ENCODE measurements at regions not wholly inside any gene's neighbourhood (a gene's known extent, or its start where the extent isn't known, plus 50 kb on each side); places are given as distances from the start of the nearest gene placed in this dataset.

DNA sequence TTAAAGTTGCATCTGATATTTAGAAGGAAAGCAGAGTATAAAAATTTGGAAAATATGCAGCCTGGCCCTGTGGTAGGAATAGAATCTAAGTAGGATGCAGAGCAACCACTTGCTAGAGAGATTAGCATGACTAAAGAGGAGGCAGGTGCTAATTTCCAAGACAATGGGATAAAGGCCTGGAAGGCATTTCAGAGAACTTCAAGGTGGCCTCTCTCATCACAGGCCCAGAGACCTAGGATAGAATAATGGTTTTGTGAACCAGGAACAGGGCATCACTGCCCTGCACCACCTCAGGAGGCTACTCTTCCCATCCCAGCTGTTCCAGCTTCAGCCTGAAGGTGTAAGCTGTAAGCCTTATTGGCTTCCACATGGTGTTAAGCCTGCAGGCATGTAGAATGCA is 621.7 kb upstream of the HS3ST1 start:
- no peaks in the 10 kb centered on the region for H3K4me1 ChIP-seq
- in situ Hi-C loops (cut with MboI; ENCODE audit: low pct_ligation_motif_present in 1 of 4, low pct_unique_long_range_greater_than_20kb in 1 of 4, low sequenced_read_pairs in 3 of 4) = no loop called here

DNA sequence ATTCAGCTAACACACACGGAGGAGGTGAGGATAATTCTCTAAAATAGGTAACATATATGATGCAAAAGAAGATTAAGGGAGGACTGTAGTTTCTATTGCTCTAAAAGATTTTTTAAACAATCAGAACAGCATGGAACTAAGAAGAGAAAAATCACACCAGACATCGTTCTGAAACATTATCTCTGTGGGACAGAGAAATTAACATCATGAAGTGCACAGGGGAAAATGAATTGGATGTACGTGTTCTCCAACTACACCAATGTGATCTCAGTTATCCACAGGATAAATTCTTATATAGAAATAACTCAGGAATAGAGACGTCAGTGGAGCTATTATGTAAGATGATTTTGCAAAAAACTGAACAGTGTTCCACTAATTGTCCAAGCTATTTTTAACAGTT is 614.1 kb upstream of the HS3ST1 start:
- H3K4me3 ChIP-seq = no peak overlapping the region
- 79 to 80% methylated on average over 4 of the region's 4 CpGs for WGBS, 2 donors (ENCODE audit: low coverage in 1 of 2)
- in situ Hi-C loops (cut with MboI; ENCODE audit: low pct_ligation_motif_present in 1 of 4, low pct_unique_long_range_greater_than_20kb in 1 of 4, low sequenced_read_pairs in 3 of 4) (loop anchor here in 2 of 4 donors (10.0 to 25.0 kb wide), 2 partner anchors 592 to 594 kb away; no protein-coding TSS in a partner anchor), intact Hi-C loops (cut with DNase I; ENCODE audit: low total_unique reads) (no loop called here)
- DNase-seq = no peak
- no peaks in the 10 kb centered on the region for H3K36me3 ChIP-seq
- TF ChIP-seq POLR2AphosphoS5 (IDR thresholded peaks at IDR 0.05) (no peak), EP300 (IDR thresholded peaks at IDR 0.05; ENCODE audit: low read depth) (no peak), POLR2A (IDR thresholded peaks at IDR 0.05) (no peak)
- TF ChIP-seq, protein P1, sequence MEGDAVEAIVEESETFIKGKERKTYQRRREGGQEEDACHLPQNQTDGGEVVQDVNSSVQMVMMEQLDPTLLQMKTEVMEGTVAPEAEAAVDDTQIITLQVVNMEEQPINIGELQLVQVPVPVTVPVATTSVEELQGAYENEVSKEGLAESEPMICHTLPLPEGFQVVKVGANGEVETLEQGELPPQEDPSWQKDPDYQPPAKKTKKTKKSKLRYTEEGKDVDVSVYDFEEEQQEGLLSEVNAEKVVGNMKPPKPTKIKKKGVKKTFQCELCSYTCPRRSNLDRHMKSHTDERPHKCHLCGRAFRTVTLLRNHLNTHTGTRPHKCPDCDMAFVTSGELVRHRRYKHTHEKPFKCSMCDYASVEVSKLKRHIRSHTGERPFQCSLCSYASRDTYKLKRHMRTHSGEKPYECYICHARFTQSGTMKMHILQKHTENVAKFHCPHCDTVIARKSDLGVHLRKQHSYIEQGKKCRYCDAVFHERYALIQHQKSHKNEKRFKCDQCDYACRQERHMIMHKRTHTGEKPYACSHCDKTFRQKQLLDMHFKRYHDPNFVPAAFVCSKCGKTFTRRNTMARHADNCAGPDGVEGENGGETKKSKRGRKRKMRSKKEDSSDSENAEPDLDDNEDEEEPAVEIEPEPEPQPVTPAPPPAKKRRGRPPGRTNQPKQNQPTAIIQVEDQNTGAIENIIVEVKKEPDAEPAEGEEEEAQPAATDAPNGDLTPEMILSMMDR (IDR thresholded peaks at IDR 0.05) = no peak
- no peaks in the 10 kb centered on the region for H3K27me3 ChIP-seq
- H3K27ac ChIP-seq = no peak overlapping the region
- H3K9me3 ChIP-seq = no peaks in the 10 kb centered on the region
- H3K4me1 ChIP-seq = no peaks in the 10 kb centered on the region

More for the DNA sequence above, 621.7 kb upstream of the HS3ST1 start:
- Histone ChIP-seq H3K9me3 (no peaks in the 10 kb centered on the region), H3K36me3 (no peaks in the 10 kb centered on the region), H3K4me3 (no peak overlapping the region), H3K27me3 (no peaks in the 10 kb centered on the region), H3K27ac (no peak overlapping the region)
- DNase-seq = no peak
- TF ChIP-seq, protein P1 (IDR thresholded peaks at IDR 0.05) = no peak
- TF ChIP-seq POLR2AphosphoS5 (IDR thresholded peaks at IDR 0.05) = no peak
- intact Hi-C loops (cut with DNase I; ENCODE audit: low total_unique reads) = no loop called here

DNA sequence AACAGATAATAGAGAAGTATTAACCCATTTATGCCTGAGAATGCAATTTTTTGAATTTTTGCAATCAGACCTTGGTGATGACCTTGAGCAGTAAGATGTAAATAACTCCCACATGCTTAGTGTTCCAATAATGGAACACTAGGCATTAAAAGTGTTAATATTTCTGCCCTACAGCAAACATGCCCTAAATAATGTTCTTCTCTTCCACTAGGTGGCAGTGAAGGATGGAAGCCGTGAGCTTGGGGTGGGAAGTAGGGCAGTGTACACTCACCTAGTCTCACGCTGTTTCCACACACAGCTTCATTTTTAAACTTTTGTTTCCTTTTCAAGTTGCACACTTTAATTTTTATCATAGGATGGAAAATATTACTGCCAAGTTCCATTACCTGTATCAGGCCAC is 613.1 kb upstream of the HS3ST1 start:
- no peaks in the 10 kb centered on the region for H3K36me3 ChIP-seq
- H3K27me3 ChIP-seq = no peaks in the 10 kb centered on the region
- in situ Hi-C loops (cut with MboI; ENCODE audit: low pct_ligation_motif_present in 1 of 4, low pct_unique_long_range_greater_than_20kb in 1 of 4, low sequenced_read_pairs in 3 of 4) (loop anchor here in 2 of 4 donors (10.0 to 25.0 kb wide), 2 partner anchors 593 to 595 kb away; no protein-coding TSS in a partner anchor), intact Hi-C loops (cut with DNase I; ENCODE audit: low total_unique reads) (no loop called here)
- TF ChIP-seq EP300 (IDR thresholded peaks at IDR 0.05; ENCODE audit: low read depth) = no peak
- no peak for TF ChIP-seq POLR2A (IDR thresholded peaks at IDR 0.05)
- TF ChIP-seq, protein P1 (IDR thresholded peaks at IDR 0.05) = peak in 4 of 5 experiments; percentile 19 to 37 (median 29)
- TF ChIP-seq POLR2AphosphoS5 (IDR thresholded peaks at IDR 0.05) = no peak
- no peak for DNase-seq
- no peak overlapping the region for H3K27ac ChIP-seq
- WGBS, 2 donors (ENCODE audit: low coverage in 1 of 2) = 46 to 48% methylated on average over 2 of the region's 2 CpGs
- H3K9me3 ChIP-seq = no peaks in the 10 kb centered on the region
- H3K4me3 ChIP-seq = no peak overlapping the region
- H3K4me1 ChIP-seq = no peaks in the 10 kb centered on the region

DNA sequence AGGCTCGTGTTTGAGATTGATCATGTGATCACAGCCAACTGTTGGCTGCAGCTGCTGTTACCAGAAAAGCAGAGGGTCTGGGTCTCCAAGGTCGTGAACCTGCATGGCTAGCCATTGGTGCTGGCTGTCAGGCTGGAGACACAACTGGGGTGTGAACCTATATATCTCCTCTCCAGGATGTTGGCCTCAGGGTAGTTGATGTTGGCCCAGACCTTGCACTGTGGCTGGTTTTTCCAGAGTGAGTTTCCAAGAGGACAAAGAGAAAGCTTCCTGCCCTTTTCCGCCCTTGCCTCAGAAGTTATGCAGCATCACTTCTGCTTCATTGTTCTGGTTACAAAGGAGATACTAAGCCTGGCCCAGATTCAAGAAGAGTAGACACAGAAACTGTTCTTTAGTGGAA is 607.8 kb upstream of the HS3ST1 start:
- Histone ChIP-seq H3K4me3 (no peak overlapping the region), H3K4me1 (no peaks in the 10 kb centered on the region), H3K9me3 (no peaks in the 10 kb centered on the region), H3K27ac (no peak overlapping the region), H3K27me3 (no peaks in the 10 kb centered on the region), H3K36me3 (no peaks in the 10 kb centered on the region)
- whole genome bisulfite sequencing, 2 donors (ENCODE audit: low coverage in 1 of 2) = 60 to 75% methylated on average over 2 to 3 of the region's 3 CpGs
- DNase-seq = no peak
- no peak for TF ChIP-seq POLR2AphosphoS5 (IDR thresholded peaks at IDR 0.05)
- TF ChIP-seq, protein P1 (IDR thresholded peaks at IDR 0.05) = no peak
- in situ Hi-C loops (cut with MboI; ENCODE audit: low pct_ligation_motif_present in 1 of 4, low pct_unique_long_range_greater_than_20kb in 1 of 4, low sequenced_read_pairs in 3 of 4) = loop anchor here in 1 of 4 donors (25.0 kb wide), 1 partner anchor 601 kb away; no protein-coding TSS in a partner anchor
- intact Hi-C loops (cut with DNase I; ENCODE audit: low total_unique reads) = no loop called here

Data from transverse colon (tissue), 4 donors.